H9 (cell line): ENCODE measurements at regions not wholly inside any gene's neighbourhood (a gene's known extent, or its start where the extent isn't known, plus 50 kb on each side); places are given as distances from the start of the nearest gene placed in this dataset.

Source experiments
- DNase-seq: peaks from one replicate; pipeline ENCODE4 v3.0.0-alpha.2; 2017
- H2AFZ ChIP-seq: one replicate; pipeline ENCODE4 v1.6.1; 2013; ENCODE audit warnings: mild to moderate bottlenecking, low read length, control low read depth, moderate library complexity
- H2AK5ac ChIP-seq: 2 replicates; pipeline ENCODE4 v1.6.1; 2013; ENCODE audit warnings: low read length, control low read depth, mixed read lengths; ENCODE audit not compliant: insufficient read length
- H2BK120ac ChIP-seq: one replicate; pipeline ENCODE4 v1.6.1; 2013; ENCODE audit warnings: low read depth, mild to moderate bottlenecking, low read length, control low read depth, inconsistent platforms; ENCODE audit not compliant: poor library complexity, severe bottlenecking
- H2BK12ac ChIP-seq: 2 replicates; pipeline ENCODE4 v1.6.1; 2013; ENCODE audit warnings: low read length, control low read depth, mixed read lengths, low read depth; ENCODE audit not compliant: insufficient read length
- H2BK15ac ChIP-seq: 2 replicates; pipeline ENCODE4 v1.6.1; 2013; ENCODE audit warnings: low read depth, low read length, control low read depth
- H2BK20ac ChIP-seq: one replicate; pipeline ENCODE4 v1.6.1; 2013; ENCODE audit warnings: low read depth, mild to moderate bottlenecking, low read length, control low read depth, inconsistent platforms; ENCODE audit not compliant: poor library complexity, severe bottlenecking
- H2BK5ac ChIP-seq: 2 replicates; pipeline ENCODE4 v1.6.1; 2013; ENCODE audit warnings: low read length, control low read depth, mixed read lengths; ENCODE audit not compliant: insufficient read length
- H3K14ac ChIP-seq: 2 replicates; pipeline ENCODE4 v1.6.1; 2013; ENCODE audit warnings: low read length, control low read depth; ENCODE audit not compliant: insufficient read depth
- H3K18ac ChIP-seq: 2 replicates; pipeline ENCODE4 v1.6.1; 2013; ENCODE audit warnings: low read depth, mild to moderate bottlenecking, mixed read lengths, low read length, control low read depth; ENCODE audit not compliant: insufficient read length
- H3K23ac ChIP-seq: 2 replicates; pipeline ENCODE4 v1.6.1; 2013; ENCODE audit warnings: low read length, control low read depth, mixed read lengths, low read depth; ENCODE audit not compliant: insufficient read length
- H3K23me2 ChIP-seq: 2 replicates; pipeline ENCODE4 v1.6.1; 2013; ENCODE audit warnings: low read depth, mild to moderate bottlenecking, mixed read lengths, low read length, control low read depth; ENCODE audit not compliant: insufficient read length, poor library complexity, severe bottlenecking
- H3K27ac ChIP-seq: 2 replicates; pipeline ENCODE4 v1.5.1; 2013; ENCODE audit warnings: low read length, control low read depth, mixed read lengths, low read depth; ENCODE audit not compliant: insufficient read length
- H3K27me3 ChIP-seq: 2 replicates; pipeline ENCODE4 v1.6.1; 2013; ENCODE audit warnings: low read length, control low read depth, inconsistent platforms; ENCODE audit not compliant: insufficient read depth
- H3K4ac ChIP-seq: 2 replicates; pipeline ENCODE4 v1.6.1; 2013; ENCODE audit warnings: low read depth, mild to moderate bottlenecking, control low read depth, inconsistent platforms, low read length, moderate library complexity
- H3K4me1 ChIP-seq: 2 replicates; pipeline ENCODE4 v1.6.1; 2013; ENCODE audit warnings: low read length, control low read depth, inconsistent platforms; ENCODE audit not compliant: insufficient read depth
- H3K4me2 ChIP-seq: 2 replicates; pipeline ENCODE4 v1.6.1; 2013; ENCODE audit warnings: low read length, control low read depth, mixed read lengths; ENCODE audit not compliant: insufficient read length, insufficient read depth
- H3K56ac ChIP-seq: 2 replicates; pipeline ENCODE4 v1.6.1; 2013; ENCODE audit warnings: low read depth, mild to moderate bottlenecking, mixed read lengths, low read length, control low read depth; ENCODE audit not compliant: insufficient read length
- H3K79me1 ChIP-seq: 2 replicates; pipeline ENCODE4 v1.6.1; 2013; ENCODE audit warnings: low read depth, mild to moderate bottlenecking, moderate library complexity, low read length, control low read depth, inconsistent platforms; ENCODE audit not compliant: insufficient read depth, poor library complexity, severe bottlenecking
- H3K79me2 ChIP-seq: 2 replicates; pipeline ENCODE4 v1.6.1; 2013; ENCODE audit warnings: low read length, control low read depth, inconsistent platforms; ENCODE audit not compliant: insufficient read depth
- H3K9ac ChIP-seq: 2 replicates; pipeline ENCODE4 v1.6.1; 2013; ENCODE audit warnings: low read length, control low read depth, mixed read lengths; ENCODE audit not compliant: insufficient read length; ENCODE audit errors: extremely low read depth
- H3K9me3 ChIP-seq: one replicate; pipeline ENCODE4 v1.6.1; 2013; ENCODE audit warnings: low read depth, low read length, inconsistent platforms; ENCODE audit not compliant: control insufficient read depth
- H3T11ph ChIP-seq: one replicate; pipeline ENCODE4 v1.6.1; 2013; ENCODE audit warnings: mild to moderate bottlenecking, low read length, control low read depth, inconsistent platforms
- H4K20me1 ChIP-seq: one replicate; pipeline ENCODE4 v1.6.1; 2013; ENCODE audit not compliant: control insufficient read depth, insufficient read length, insufficient read depth
- H4K5ac ChIP-seq: 2 replicates; pipeline ENCODE4 v1.6.1; 2013; ENCODE audit warnings: low read depth, mild to moderate bottlenecking, mixed read lengths, low read length, control low read depth; ENCODE audit not compliant: insufficient read length
- H4K8ac ChIP-seq: replicated peaks from 2 replicates; pipeline ENCODE4 v1.6.1; 2013; ENCODE audit warnings: low read length, control low read depth, mixed read lengths, low read depth; ENCODE audit not compliant: insufficient read length
- H4K91ac ChIP-seq: 2 replicates; pipeline ENCODE4 v1.6.1; 2013; ENCODE audit warnings: low read depth, mild to moderate bottlenecking, moderate library complexity, mixed read lengths, low read length, control low read depth; ENCODE audit not compliant: insufficient read length
- H3K27ac Mint-ChIP-seq, 3 experiments: 2 replicates in 2 of 3; 3 replicates in 1 of 3; pipeline ENCODE4 v1.8.0; 2020 to 2021; ENCODE audit warnings: mixed read lengths in 3 of 3, mild to moderate bottlenecking in 1 of 3, moderate library complexity in 1 of 3
- H3K27me3 Mint-ChIP-seq: 2 replicates; pipeline ENCODE4 v1.8.0; 2021; ENCODE audit warnings: low read depth, mild to moderate bottlenecking, moderate library complexity, mixed read lengths
- H3K36me3 Mint-ChIP-seq, 3 experiments: 2 replicates in 2 of 3; 3 replicates in 1 of 3; pipeline ENCODE4 v1.8.0; 2020 to 2021; ENCODE audit warnings: low read depth in 3 of 3, mixed read lengths in 3 of 3; ENCODE audit not compliant: insufficient read depth in 1 of 3
- H3K4me1 Mint-ChIP-seq, 2 experiments: 2 replicates each; pipeline ENCODE4 v1.8.0; 2020; ENCODE audit warnings: mixed read lengths in 2 of 2
- H3K4me3 Mint-ChIP-seq, 2 experiments: 2 replicates in 1 of 2; 3 replicates in 1 of 2; pipeline ENCODE4 v1.8.0; 2020 to 2021; ENCODE audit warnings: mild to moderate bottlenecking in 2 of 2, mixed read lengths in 2 of 2, moderate library complexity in 1 of 2
- H3K9me3 Mint-ChIP-seq, 2 experiments: 2 replicates in 1 of 2; 3 replicates in 1 of 2; pipeline ENCODE4 v1.8.0; 2020; ENCODE audit warnings: mild to moderate bottlenecking in 2 of 2, mixed read lengths in 2 of 2, moderate library complexity in 1 of 2
- WGBS: extraction: QIAGEN DNeasy Blood & Tissue Kit; methylation state at CpG from one replicate; pipeline ENCODE4 v1.1.7; 2013; ENCODE audit warnings: missing lambda C conversion rate, low lambda C conversion rate, mixed read lengths; ENCODE audit not compliant: insufficient read length; ENCODE audit errors: extremely low coverage; 5-methylcytosine and 5-hydroxymethylcytosine counted together
- TF ChIP-seq, protein P1 (sequence below): fragments of 200-600 bp; sonication (generic); conservative IDR thresholded peaks from 3 replicates; pipeline ENCODE4 v1.8.0; 2021; ENCODE audit warnings: antibody characterized with exemption, mild to moderate bottlenecking

DNA sequence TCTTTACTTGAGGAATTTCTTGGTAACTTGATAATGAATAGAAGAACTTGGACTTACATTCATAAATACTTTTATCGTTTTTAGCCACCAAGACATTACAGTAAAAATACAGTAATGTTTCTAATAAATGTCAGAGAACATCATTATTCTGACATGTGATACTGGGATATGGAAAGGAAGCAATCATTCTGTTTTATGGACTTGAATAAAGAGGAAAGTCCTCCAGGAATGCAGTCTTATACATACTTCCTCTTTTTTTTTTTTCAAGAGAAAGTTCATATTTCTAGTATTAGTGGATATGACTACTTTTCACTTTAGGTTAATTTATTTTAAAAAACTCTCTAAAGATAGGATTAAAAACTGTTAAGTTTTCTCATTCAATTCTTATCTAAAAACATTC is 220.0 kb upstream of the SEMA3C start:
- DNase-seq, result no peak
- H3K14ac ChIP-seq, result no peak overlapping the region
- no peak overlapping the region for H4K8ac ChIP-seq
- Mint-ChIP-seq H3K4me1 (no peaks in the 10 kb centered on the region), H3K9me3 (peaks cover 0 to 5% of the 10 kb centered on the region in 2 experiments; a peak in 2 of 5 replicates), H3K27ac (no peak overlapping the region), H3K36me3 (peaks cover 0 to 10% (median 0%) of the 10 kb centered on the region in 3 experiments; a peak in 2 of 7 replicates), H3K27me3 (peaks cover 1% of the 10 kb centered on the region; the same call in 1 of the 2 replicates), H3K4me3 (no peak overlapping the region)
- no peak overlapping the region for H3K18ac ChIP-seq
- no CpG with 5 or more reads among the region's 1 CpG for WGBS
- no peak overlapping the region for H3K4ac ChIP-seq
- no peak overlapping the region for H2BK20ac ChIP-seq
- H4K91ac ChIP-seq, result no peak overlapping the region
- no peak overlapping the region for H3K56ac ChIP-seq
- H3K23ac ChIP-seq, result no peak overlapping the region
- H4K5ac ChIP-seq, result no peak overlapping the region
- H4K20me1 ChIP-seq, result no peaks in the 10 kb centered on the region
- H2BK12ac ChIP-seq, result no peak overlapping the region
- no peak overlapping the region for H3T11ph ChIP-seq
- H3K23me2 ChIP-seq, result no peaks in the 10 kb centered on the region
- no peaks in the 10 kb centered on the region for H3K9me3 ChIP-seq
- no peak overlapping the region for H2BK15ac ChIP-seq
- H3K79me1 ChIP-seq, result no peaks in the 10 kb centered on the region
- H2BK5ac ChIP-seq, result no peak overlapping the region
- no peak overlapping the region for H2AK5ac ChIP-seq
- no peaks in the 10 kb centered on the region for H3K4me1 ChIP-seq
- no peak overlapping the region for H3K9ac ChIP-seq
- H3K27ac ChIP-seq, result no peak overlapping the region
- H2BK120ac ChIP-seq, result no peak overlapping the region
- TF ChIP-seq, protein P1, sequence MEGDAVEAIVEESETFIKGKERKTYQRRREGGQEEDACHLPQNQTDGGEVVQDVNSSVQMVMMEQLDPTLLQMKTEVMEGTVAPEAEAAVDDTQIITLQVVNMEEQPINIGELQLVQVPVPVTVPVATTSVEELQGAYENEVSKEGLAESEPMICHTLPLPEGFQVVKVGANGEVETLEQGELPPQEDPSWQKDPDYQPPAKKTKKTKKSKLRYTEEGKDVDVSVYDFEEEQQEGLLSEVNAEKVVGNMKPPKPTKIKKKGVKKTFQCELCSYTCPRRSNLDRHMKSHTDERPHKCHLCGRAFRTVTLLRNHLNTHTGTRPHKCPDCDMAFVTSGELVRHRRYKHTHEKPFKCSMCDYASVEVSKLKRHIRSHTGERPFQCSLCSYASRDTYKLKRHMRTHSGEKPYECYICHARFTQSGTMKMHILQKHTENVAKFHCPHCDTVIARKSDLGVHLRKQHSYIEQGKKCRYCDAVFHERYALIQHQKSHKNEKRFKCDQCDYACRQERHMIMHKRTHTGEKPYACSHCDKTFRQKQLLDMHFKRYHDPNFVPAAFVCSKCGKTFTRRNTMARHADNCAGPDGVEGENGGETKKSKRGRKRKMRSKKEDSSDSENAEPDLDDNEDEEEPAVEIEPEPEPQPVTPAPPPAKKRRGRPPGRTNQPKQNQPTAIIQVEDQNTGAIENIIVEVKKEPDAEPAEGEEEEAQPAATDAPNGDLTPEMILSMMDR, result no peak
- H2AFZ ChIP-seq, result no peak overlapping the region
- H3K27me3 ChIP-seq, result no peaks in the 10 kb centered on the region
- H3K4me2 ChIP-seq, result no peak overlapping the region
- H3K79me2 ChIP-seq, result no peaks in the 10 kb centered on the region
